PC-9 (cell line): ENCODE measurements at regions not wholly inside any gene's neighbourhood (a gene's known extent, or its start where the extent isn't known, plus 50 kb on each side); places are given as distances from the start of the nearest gene placed in this dataset.
"Not testable (repeated sequence)": the region's sequence is repeated elsewhere in the genome, so short reads cannot be mapped to it uniquely, and the experiment has no call there.

Experiments
- BruUV-seq: library from RNA; stranded (reverse); fragments of 400-500 nt; replicated peaks from 2 replicates; lab custom pipeline; 2021; lab: Mats Ljungman, UMichigan
- CTCF ChIA-PET: fragments of 300-600 bp; sonication (Branson Sonifier 250); formaldehyde crosslinking; loops from one replicate; lab custom pipeline; 2022; ENCODE audit warnings: antibody characterized with exemption; lab: Charles Lee
- POLR2A ChIA-PET: fragments of 300-600 bp; sonication (Branson Sonifier 250); formaldehyde crosslinking; loops from one replicate; lab custom pipeline; 2022; ENCODE audit warnings: antibody characterized with exemption; ENCODE audit not compliant: unreplicated experiment; lab: Charles Lee
- DNase-seq, 2 experiments: peaks; one replicate each; pipeline versions ENCODE4 v3.0.0 to v3.0.0-alpha.2; 2015 to 2022; ENCODE audit warnings: mixed read lengths in 1 of 2
- H2AFZ ChIP-seq: fragments of 200-600 bp; sonication (generic); 2 replicates; pipeline ENCODE4 v1.8.1; 2017; ENCODE audit warnings: antibody characterized with exemption
- H3F3A ChIP-seq: fragments of 200-600 bp; sonication (generic); 2 replicates; pipeline ENCODE4 v1.8.1; 2017; ENCODE audit warnings: antibody characterized with exemption, mild to moderate bottlenecking, low read depth; ENCODE audit not compliant: insufficient read depth
- H3K27ac ChIP-seq: fragments of 200-600 bp; sonication (generic); 2 replicates; pipeline ENCODE4 v1.6.1; 2016; ENCODE audit warnings: mixed run types
- H3K27me3 ChIP-seq: fragments of 200-600 bp; sonication (generic); 2 replicates; pipeline ENCODE4 v1.6.1; 2016; ENCODE audit warnings: low read depth, mixed run types; ENCODE audit not compliant: insufficient read depth
- H3K36me3 ChIP-seq: fragments of 200-600 bp; sonication (generic); 2 replicates; pipeline ENCODE4 v1.6.1; 2016; ENCODE audit warnings: low read depth, mixed run types
- H3K4me1 ChIP-seq: fragments of 200-600 bp; sonication (generic); replicated peaks from 2 replicates; pipeline ENCODE4 v1.6.1; 2016; ENCODE audit warnings: mixed run types; ENCODE audit not compliant: insufficient read depth
- H3K4me2 ChIP-seq: fragments of 200-600 bp; sonication (generic); 2 replicates; pipeline ENCODE4 v1.6.1; 2017; ENCODE audit warnings: mixed run types
- H3K4me3 ChIP-seq: fragments of 200-600 bp; sonication (generic); 2 replicates; pipeline ENCODE4 v1.6.1; 2016; ENCODE audit warnings: mixed run types
- H3K79me2 ChIP-seq: fragments of 200-600 bp; sonication (generic); 2 replicates; pipeline ENCODE4 v1.6.1; 2017; ENCODE audit warnings: low read depth, mixed run types
- H3K9me2 ChIP-seq: fragments of 200-600 bp; sonication (generic); 2 replicates; pipeline ENCODE4 v1.8.1; 2017; ENCODE audit warnings: mild to moderate bottlenecking; ENCODE audit not compliant: insufficient read depth
- H3K9me3 ChIP-seq: fragments of 200-600 bp; sonication (generic); 2 replicates; pipeline ENCODE4 v1.8.1; 2016; ENCODE audit warnings: low read depth; ENCODE audit not compliant: insufficient read depth
- H4K20me1 ChIP-seq: fragments of 200-600 bp; sonication (generic); 2 replicates; pipeline ENCODE4 v1.8.1; 2017; ENCODE audit not compliant: insufficient read depth
- CTCF ChIP-seq: fragments of 200-600 bp; sonication (generic); conservative IDR thresholded peaks from 2 replicates; pipeline ENCODE4 v1.6.1; 2017; ENCODE audit warnings: mixed run types, antibody characterized with exemption, mild to moderate bottlenecking, moderate library complexity
- EZH2 ChIP-seq: fragments of 200-600 bp; sonication (generic); IDR thresholded peaks from 2 replicates; pipeline ENCODE4 v1.8.0; 2017; ENCODE audit warnings: antibody characterized with exemption, low read depth
- intact Hi-C: fragments of 100-400 bp; cut with micrococcal nuclease; formaldehyde crosslinking; loops from one replicate; pipeline ENCODE4 v1.10.0; 2022; ENCODE audit not compliant: unreplicated experiment

- CTCF ChIA-PET: no interaction called here
- no peak overlapping the region for H2AFZ ChIP-seq
- H4K20me1 ChIP-seq: no peaks in the 10 kb centered on the region
- no peaks in the 10 kb centered on the region for H3K27me3 ChIP-seq
- intact Hi-C loops: no loop called here
- BruUV-seq: no TSS peak
- TF ChIP-seq EZH2 (no peak), CTCF (no peak)
- no peak for DNase-seq
- no peak overlapping the region for H3K27ac ChIP-seq
- POLR2A ChIA-PET: no interaction called here
- no peak overlapping the region for H3K4me3 ChIP-seq
- H3K4me1 ChIP-seq: no peaks in the 10 kb centered on the region
- H3K36me3 ChIP-seq: no peaks in the 10 kb centered on the region
- H3K79me2 ChIP-seq: no peaks in the 10 kb centered on the region
- H3K9me3 ChIP-seq: no peaks in the 10 kb centered on the region
- H3K9me2 ChIP-seq: no peaks in the 10 kb centered on the region; the same call in 1 of the 2 replicates
- no peaks in the 10 kb centered on the region for H3F3A ChIP-seq
- no peak overlapping the region for H3K4me2 ChIP-seq
These were observed 765.1 kb upstream of the CTNND2 start for GRCh38 chr5:12669326-12669725.

- Histone ChIP-seq H3K9me2 (no peaks in the 10 kb centered on the region; the same call in 1 of the 2 replicates), H3F3A (no peaks in the 10 kb centered on the region), H3K27ac (no peak overlapping the region), H3K9me3 (no peaks in the 10 kb centered on the region), H4K20me1 (no peaks in the 10 kb centered on the region), H3K4me1 (no peaks in the 10 kb centered on the region), H2AFZ (no peak overlapping the region), H3K27me3 (no peaks in the 10 kb centered on the region), H3K79me2 (no peaks in the 10 kb centered on the region), H3K4me3 (no peak overlapping the region), H3K4me2 (no peak overlapping the region), H3K36me3 (no peaks in the 10 kb centered on the region)
- CTCF ChIA-PET: no interaction called here
- TF ChIP-seq EZH2 (no peak), CTCF (no peak)
- POLR2A ChIA-PET: no interaction called here
- BruUV-seq: no TSS peak
- no peak for DNase-seq
- intact Hi-C loops: no loop called here
These were observed 764.3 kb upstream of the CTNND2 start for GRCh38 chr5:12668564-12668963.

DNA sequence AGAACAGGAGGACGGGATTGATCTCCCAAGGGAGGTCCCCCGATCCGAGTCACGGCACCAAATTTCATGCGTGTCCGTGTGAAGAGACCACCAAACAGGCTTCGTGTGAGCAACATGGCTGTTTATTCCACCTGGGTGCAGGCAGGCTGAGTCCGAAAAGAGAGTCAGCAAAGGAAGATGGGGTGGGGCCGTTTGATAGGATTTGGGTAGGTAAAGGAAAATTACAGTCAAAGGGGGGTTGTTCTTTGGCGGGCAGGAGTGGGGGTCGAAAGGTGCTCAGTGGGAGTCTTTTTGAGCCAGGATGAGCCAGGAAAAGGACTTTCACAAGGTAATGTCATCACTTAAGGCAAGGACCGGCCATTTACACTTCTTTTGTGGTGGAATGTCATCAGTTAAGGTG lies 763.6 kb upstream of the CTNND2 start:
- intact Hi-C loops, H3K9me3 ChIP-seq, CTCF ChIA-PET, H3K4me2 ChIP-seq, BruUV-seq, H4K20me1 ChIP-seq, H3K9me2 ChIP-seq, H2AFZ ChIP-seq, DNase-seq, H3K36me3 ChIP-seq, POLR2A ChIA-PET, H3K27me3 ChIP-seq, H3K4me3 ChIP-seq, H3K4me1 ChIP-seq, H3K79me2 ChIP-seq, H3F3A ChIP-seq, H3K27ac ChIP-seq: not testable (repeated sequence)

GRCh38 chr5:12665772-12666171 lies 761.5 kb upstream of the CTNND2 start:
- H3K36me3 ChIP-seq, intact Hi-C loops: not testable (repeated sequence)

More at GRCh38 chr5:12665772-12666171, 761.5 kb upstream of the CTNND2 start:
- H3F3A ChIP-seq, H2AFZ ChIP-seq, H3K4me2 ChIP-seq, POLR2A ChIA-PET, H4K20me1 ChIP-seq, H3K27ac ChIP-seq, DNase-seq, BruUV-seq, H3K27me3 ChIP-seq, H3K9me3 ChIP-seq, H3K4me1 ChIP-seq, H3K9me2 ChIP-seq, H3K4me3 ChIP-seq, CTCF ChIA-PET, H3K79me2 ChIP-seq: not testable (repeated sequence)
